ENCODE measurements at regions not wholly inside any gene's neighbourhood (a gene's known extent, or its start where the extent isn't known, plus 50 kb on each side); places are given as distances from the start of the nearest gene placed in this dataset.

GRCh38 chrX:78383594-78383993 lies 56.2 kb upstream of the CYSLTR1 start:
- DNase-seq (ENCODE audit: low spot score in 2 of 2) (no peak), ATAC-seq (no peak)
- H3K4me3 Mint-ChIP-seq, result no peak overlapping the region
- H3K4me1 Mint-ChIP-seq, result peaks cover 6% of the 10 kb centered on the region
- peaks cover 5% of the 10 kb centered on the region for H3K36me3 Mint-ChIP-seq
- no peak overlapping the region for H3K27ac Mint-ChIP-seq
- H3K9me3 Mint-ChIP-seq, result peaks cover 3% of the 10 kb centered on the region

- Mint-ChIP-seq H3K36me3 (no peaks in the 10 kb centered on the region), H3K27ac (no peak overlapping the region), H3K9me3 (no peaks in the 10 kb centered on the region), H3K4me1 (no peaks in the 10 kb centered on the region), H3K4me3 (no peak overlapping the region)
- DNase-seq (ENCODE audit: low spot score in 2 of 2), result no peak
- ATAC-seq, result no peak
These were observed 51.2 kb upstream of the CYSLTR1 start for GRCh38 chrX:78378476-78379115.
